Progenitor cell of endocrine pancreas (in vitro differentiated cells): ENCODE measurements at regions not wholly inside any gene's neighbourhood (a gene's known extent, or its start where the extent isn't known, plus 50 kb on each side); places are given as distances from the start of the nearest gene placed in this dataset.

Source experiments
- DNase-seq: peaks from one replicate; pipeline ENCODE4 v3.0.0; 2021; ENCODE audit warnings: low spot score; ENCODE audit not compliant: unreplicated experiment
- H3K27ac Mint-ChIP-seq: 2 replicates; pipeline ENCODE4 v1.8.0; 2021; ENCODE audit warnings: mild to moderate bottlenecking, moderate library complexity, mixed read lengths
- H3K27me3 Mint-ChIP-seq: 2 replicates; pipeline ENCODE4 v1.8.0; 2021; ENCODE audit warnings: mixed read lengths
- H3K36me3 Mint-ChIP-seq: 2 replicates; pipeline ENCODE4 v1.8.0; 2022; ENCODE audit warnings: mixed read lengths; ENCODE audit not compliant: insufficient read depth
- H3K4me1 Mint-ChIP-seq: 2 replicates; pipeline ENCODE4 v1.8.0; 2021; ENCODE audit warnings: low read depth, mixed read lengths
- H3K4me3 Mint-ChIP-seq: 2 replicates; pipeline ENCODE4 v1.8.0; 2021; ENCODE audit warnings: low read depth, mild to moderate bottlenecking, moderate library complexity, mixed read lengths
- H3K9me3 Mint-ChIP-seq: 2 replicates; pipeline ENCODE4 v1.8.0; 2021; ENCODE audit warnings: low read depth, mixed read lengths
- TF ChIP-seq, protein P1 (sequence below): fragments of 200-600 bp; sonication (generic); IDR thresholded peaks from one replicate; pipeline ENCODE4 v1.5.0; 2021; ENCODE audit warnings: antibody characterized with exemption, mild to moderate bottlenecking; ENCODE audit not compliant: unreplicated experiment

DNA sequence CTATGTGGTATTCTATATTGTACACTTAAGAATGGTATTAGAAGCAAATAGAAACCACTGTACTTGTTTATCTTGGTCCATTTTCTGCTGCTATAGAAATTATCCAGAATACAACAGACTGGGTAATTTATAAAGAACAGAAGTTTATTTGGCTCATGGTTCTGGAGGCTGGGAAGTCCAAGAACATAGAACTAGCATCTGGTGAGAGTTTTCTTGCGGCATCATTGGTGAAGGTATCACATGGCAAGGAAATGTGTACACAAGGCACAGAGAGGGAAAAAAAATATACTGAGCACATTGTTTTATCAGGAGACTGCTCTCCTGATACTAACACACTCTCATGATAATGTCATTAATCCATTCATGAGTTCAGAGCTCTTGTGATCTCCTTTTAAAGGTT lies 130.3 kb upstream of the STXBP6 start:
- H3K36me3 Mint-ChIP-seq: no peaks in the 10 kb centered on the region
- no peak overlapping the region for H3K4me3 Mint-ChIP-seq
- no peaks in the 10 kb centered on the region for H3K27me3 Mint-ChIP-seq
- no peak for DNase-seq
- no peaks in the 10 kb centered on the region for H3K4me1 Mint-ChIP-seq
- TF ChIP-seq, protein P1, sequence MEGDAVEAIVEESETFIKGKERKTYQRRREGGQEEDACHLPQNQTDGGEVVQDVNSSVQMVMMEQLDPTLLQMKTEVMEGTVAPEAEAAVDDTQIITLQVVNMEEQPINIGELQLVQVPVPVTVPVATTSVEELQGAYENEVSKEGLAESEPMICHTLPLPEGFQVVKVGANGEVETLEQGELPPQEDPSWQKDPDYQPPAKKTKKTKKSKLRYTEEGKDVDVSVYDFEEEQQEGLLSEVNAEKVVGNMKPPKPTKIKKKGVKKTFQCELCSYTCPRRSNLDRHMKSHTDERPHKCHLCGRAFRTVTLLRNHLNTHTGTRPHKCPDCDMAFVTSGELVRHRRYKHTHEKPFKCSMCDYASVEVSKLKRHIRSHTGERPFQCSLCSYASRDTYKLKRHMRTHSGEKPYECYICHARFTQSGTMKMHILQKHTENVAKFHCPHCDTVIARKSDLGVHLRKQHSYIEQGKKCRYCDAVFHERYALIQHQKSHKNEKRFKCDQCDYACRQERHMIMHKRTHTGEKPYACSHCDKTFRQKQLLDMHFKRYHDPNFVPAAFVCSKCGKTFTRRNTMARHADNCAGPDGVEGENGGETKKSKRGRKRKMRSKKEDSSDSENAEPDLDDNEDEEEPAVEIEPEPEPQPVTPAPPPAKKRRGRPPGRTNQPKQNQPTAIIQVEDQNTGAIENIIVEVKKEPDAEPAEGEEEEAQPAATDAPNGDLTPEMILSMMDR: no peak
- peaks cover 24% of the 10 kb centered on the region for H3K9me3 Mint-ChIP-seq
- no peak overlapping the region for H3K27ac Mint-ChIP-seq

DNA sequence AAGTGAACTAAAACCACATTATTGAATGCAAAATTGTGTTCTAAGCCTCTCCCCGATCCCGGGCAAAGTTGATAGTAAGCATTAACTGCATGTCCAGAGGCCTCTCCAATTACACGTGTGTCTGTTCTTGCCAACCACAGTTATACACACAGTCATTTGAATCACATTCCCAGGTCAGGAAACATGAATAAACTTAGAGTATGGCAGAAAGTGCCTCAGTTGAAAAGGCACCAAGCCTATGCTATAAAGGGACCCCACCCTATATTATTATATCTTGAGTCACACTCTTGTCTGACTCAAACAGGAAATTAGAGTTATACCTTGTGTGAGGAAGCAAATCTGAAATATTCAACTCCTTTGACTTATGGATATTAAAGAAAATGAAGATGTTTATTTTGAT lies 128.3 kb upstream of the STXBP6 start:
- DNase-seq: no peak

DNA sequence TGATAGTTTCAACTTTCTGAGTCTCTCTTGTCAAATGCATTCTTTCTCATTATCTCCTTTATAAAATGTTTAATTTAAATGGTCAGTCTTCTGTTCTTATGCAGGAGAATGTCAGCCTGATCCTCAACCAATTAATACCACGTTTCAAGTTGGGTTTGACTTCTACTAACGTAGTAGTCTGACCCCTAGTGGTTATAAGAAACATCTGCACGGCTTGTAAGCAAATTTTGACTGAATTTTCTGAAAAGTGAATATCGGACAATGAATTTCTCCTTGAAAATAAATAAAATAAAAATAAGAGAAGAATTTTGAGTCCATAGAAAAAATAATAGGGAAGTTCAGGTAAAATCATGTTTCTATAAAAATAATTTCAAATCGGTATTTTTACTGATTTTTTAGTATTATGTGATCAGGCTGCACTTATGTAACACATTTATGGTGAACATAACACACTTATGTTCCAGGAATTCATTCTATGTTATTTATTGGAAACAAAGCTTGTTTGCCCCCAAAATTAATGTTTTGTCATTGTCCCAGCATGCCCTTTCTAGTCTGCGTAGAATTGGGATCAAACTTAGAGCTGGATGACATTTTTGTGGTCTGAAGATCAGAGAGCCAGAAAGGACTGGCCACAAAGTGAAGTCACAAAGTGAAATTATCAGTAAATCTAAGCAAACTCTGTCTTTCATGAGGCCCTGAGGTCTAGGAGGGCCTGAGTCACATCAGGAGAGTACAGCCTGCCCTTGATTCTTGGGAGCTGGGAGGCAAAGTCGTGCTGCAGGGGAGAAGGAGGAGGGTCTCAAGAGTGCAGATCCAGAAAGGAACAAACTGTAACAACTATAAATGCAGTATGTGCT lies 101.2 kb upstream of the STXBP6 start:
- H3K4me1 Mint-ChIP-seq: no peaks in the 10 kb centered on the region
- H3K27me3 Mint-ChIP-seq: peaks cover 13% of the 10 kb centered on the region
- no peaks in the 10 kb centered on the region for H3K9me3 Mint-ChIP-seq
- no peak overlapping the region for H3K4me3 Mint-ChIP-seq
- no peaks in the 10 kb centered on the region for H3K36me3 Mint-ChIP-seq
- TF ChIP-seq, protein P1: peak; percentile 86
- DNase-seq: no peak
- H3K27ac Mint-ChIP-seq: no peak overlapping the region

More for the DNA sequence above, 128.3 kb upstream of the STXBP6 start:
- Mint-ChIP-seq H3K9me3 (peaks cover 18% of the 10 kb centered on the region), H3K4me3 (no peak overlapping the region), H3K27me3 (no peaks in the 10 kb centered on the region), H3K36me3 (no peaks in the 10 kb centered on the region), H3K27ac (no peak overlapping the region), H3K4me1 (no peaks in the 10 kb centered on the region)
- TF ChIP-seq, protein P1: no peak

DNA sequence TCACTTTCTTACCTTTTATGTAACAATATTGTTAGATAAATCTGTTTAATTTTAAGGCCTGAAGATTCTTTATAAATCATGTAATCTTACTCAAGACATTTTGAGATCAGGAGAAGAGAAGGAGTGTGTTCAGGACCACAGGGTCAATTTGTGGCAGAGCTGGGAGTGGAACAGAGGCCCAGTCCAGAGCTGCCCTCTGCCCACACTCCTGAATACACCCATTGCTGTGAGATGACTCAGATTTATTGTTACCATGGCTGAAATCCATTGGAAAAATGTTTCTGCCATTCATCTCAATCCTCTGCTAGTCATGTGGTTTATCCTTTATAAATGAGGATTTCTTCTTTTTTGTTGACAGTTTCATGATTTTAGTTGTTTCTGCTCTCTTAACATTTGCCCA lies 100.5 kb upstream of the STXBP6 start:
- H3K4me3 Mint-ChIP-seq: no peak overlapping the region
- DNase-seq: no peak
- H3K4me1 Mint-ChIP-seq: no peaks in the 10 kb centered on the region
- H3K27me3 Mint-ChIP-seq: peaks cover 13% of the 10 kb centered on the region
- TF ChIP-seq, protein P1: no peak
- H3K27ac Mint-ChIP-seq: no peak overlapping the region
- H3K9me3 Mint-ChIP-seq: no peaks in the 10 kb centered on the region
- H3K36me3 Mint-ChIP-seq: no peaks in the 10 kb centered on the region

DNA sequence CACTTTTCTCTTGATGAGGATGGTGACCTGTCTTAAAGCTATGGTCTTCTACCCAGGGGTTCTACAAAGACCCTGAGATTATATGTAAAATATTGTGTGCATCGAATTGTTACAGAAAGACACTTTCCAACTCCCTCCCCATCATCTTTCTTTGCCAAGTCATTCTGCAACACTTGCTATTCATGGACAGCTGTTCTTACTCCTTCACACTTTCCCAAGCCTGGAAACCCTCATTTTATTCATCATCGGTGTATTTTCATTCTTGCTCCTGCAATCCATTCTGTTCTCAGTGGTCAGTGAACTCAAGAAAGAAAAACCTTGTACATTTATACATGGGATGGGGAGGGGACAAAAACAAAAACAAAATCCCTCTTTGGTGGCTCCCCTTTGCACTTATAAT lies 90.5 kb upstream of the STXBP6 start:
- no peak overlapping the region for H3K4me3 Mint-ChIP-seq
- no peak for DNase-seq
- H3K9me3 Mint-ChIP-seq: peaks cover 8% of the 10 kb centered on the region
- H3K36me3 Mint-ChIP-seq: no peaks in the 10 kb centered on the region
- no peak overlapping the region for H3K27ac Mint-ChIP-seq
- H3K4me1 Mint-ChIP-seq: no peaks in the 10 kb centered on the region
- H3K27me3 Mint-ChIP-seq: peaks cover 16% of the 10 kb centered on the region
- TF ChIP-seq, protein P1: no peak
